RWPE1 (cell line): ENCODE measurements at regions not wholly inside any gene's neighbourhood (a gene's known extent, or its start where the extent isn't known, plus 50 kb on each side); places are given as distances from the start of the nearest gene placed in this dataset.

Experiments
- CTCF ChIA-PET: fragments of 350-600 bp; sonication (Branson Sonifier 250); formaldehyde crosslinking; extraction: SDS; loops from one replicate; lab custom pipeline; 2021; lab: Yijun Ruan, JAX
- POLR2A ChIA-PET: fragments of 400-600 bp; formaldehyde crosslinking; extraction: SDS; loops from one replicate; lab custom pipeline; 2020; ENCODE audit warnings: antibody characterized with exemption; ENCODE audit not compliant: low non-redundant PET; lab: Yijun Ruan, JAX
- DNase-seq: peaks from one replicate; pipeline ENCODE4 v3.0.0; 2012; ENCODE audit warnings: low spot score
- H3K27ac ChIP-seq: fragments of 450-650 bp; 2 replicates; pipeline ENCODE4 v1.5.1; 2017
- CTCF ChIP-seq: fragments of 450-650 bp; conservative IDR thresholded peaks from 2 replicates; pipeline ENCODE4 v1.5.1; 2017; ENCODE audit warnings: low read depth, mild to moderate bottlenecking

DNA sequence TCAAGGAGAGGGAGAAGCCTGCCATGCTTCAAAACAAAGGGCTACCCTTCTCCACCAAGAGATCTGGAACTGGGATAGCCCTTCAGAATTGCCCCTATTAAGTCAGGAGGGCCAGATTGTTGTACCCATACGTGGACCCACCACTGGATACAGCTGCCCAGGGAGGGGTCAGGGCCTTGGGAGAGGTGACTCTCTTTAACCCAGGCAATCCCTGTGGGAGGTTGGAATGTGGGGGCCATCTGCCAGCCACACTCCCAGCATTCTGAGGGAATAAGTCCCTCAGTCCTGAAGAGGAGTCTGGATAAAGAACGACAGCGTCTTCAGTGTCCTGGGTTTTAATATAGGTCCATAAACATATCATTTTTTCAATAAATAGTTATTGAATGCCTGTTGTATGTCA, 588.2 kb upstream of the TENM4 start:
- DNase-seq: no peak
- H3K27ac ChIP-seq: no peak overlapping the region
- TF ChIP-seq CTCF: no peak
- ChIA-PET CTCF (no interaction called here), POLR2A (no interaction called here)

DNA sequence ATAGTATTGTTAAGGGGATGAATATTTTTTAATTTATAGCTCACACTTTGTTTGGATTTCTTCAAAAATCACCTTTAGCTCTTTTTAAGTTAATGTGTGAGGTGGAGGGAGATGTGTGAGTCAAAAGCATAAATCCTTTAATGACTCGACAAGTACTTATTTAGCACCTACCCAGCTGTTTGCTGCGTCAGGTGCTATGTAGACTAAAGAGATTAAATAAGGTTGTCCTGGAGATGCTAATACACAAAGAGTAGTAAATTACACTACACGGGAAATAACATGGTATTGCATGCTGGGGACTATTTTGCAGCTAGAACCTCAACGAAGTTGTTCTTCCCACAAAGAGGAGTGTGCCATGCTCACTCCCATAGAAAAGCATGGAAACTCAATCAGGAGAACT, 583.3 kb upstream of the TENM4 start:
- CTCF ChIA-PET: no interaction called here
- peak; percentile 4 for DNase-seq
- no peak overlapping the region for H3K27ac ChIP-seq
- POLR2A ChIA-PET: no interaction called here
- no peak for TF ChIP-seq CTCF

DNA sequence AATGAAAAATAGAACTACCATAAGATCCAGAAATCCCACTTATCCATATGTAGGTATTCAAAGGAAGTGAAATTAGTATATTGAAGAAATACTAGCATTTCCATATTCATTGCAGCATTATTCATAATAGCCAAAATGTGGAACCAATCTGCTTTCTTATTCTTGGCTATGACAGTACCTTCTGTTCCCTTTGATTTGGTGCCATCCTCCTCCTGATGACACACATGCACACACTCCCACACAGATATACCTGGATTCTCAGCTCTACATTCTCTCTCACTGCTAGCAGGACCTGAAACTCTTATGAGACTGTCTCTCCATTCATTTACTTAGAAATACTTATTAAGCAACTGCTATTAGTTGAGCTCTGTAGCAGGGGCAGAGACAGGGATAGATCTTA, 582.6 kb upstream of the TENM4 start:
- DNase-seq: no peak
- TF ChIP-seq CTCF: no peak
- H3K27ac ChIP-seq: no peak overlapping the region
- CTCF ChIA-PET: no interaction called here
- POLR2A ChIA-PET: no interaction called here

DNA sequence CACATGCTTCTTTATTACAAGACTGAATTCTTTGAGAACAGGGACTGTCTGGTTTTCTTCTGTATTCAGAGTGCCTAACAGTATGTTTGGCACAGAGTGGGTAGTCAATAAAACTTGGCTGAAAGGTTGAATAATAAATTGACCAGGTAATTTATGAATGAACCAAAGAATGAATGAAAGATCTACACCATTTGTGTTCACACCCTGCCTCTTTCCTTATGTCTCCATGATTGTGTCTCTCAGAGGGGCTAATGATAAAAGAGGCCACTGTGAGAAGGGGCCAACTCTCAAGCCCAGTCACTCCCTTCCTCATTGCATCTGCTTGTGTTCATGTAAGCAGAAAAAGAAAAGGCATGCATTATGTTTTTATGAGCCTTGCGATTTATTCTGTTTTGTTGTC, 569.7 kb upstream of the TENM4 start:
- H3K27ac ChIP-seq: no peak overlapping the region
- ChIA-PET POLR2A (no interaction called here), CTCF (no interaction called here)
- no peak for DNase-seq
- TF ChIP-seq CTCF: no peak

DNA sequence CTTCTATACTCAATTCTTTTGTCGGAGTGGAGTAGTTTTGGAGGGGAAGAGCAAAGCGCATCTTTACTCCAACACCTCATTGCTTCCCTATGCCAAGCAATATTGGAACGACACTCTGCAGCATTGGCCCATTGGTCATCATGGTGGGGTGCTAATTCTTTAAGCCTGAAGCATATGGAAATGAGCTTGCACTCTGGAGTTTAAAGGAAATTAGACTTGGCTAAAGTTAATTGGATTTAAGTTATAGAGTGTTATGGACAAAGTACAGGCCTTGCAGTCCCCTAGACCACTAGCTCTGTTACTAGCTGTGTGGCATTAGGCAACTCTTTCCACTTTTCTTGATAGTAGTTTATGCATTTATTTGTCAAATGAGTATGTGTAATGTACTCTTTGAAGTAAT, 568.3 kb upstream of the TENM4 start:
- CTCF ChIA-PET: no interaction called here
- TF ChIP-seq CTCF: no peak
- POLR2A ChIA-PET: no interaction called here
- no peak overlapping the region for H3K27ac ChIP-seq
- no peak for DNase-seq

GRCh38 chr11:80007616-80008015, 566.8 kb upstream of the TENM4 start:
- TF ChIP-seq CTCF: no peak
- DNase-seq: no peak
- CTCF ChIA-PET: no interaction called here
- POLR2A ChIA-PET: no interaction called here
- no peak overlapping the region for H3K27ac ChIP-seq

DNA sequence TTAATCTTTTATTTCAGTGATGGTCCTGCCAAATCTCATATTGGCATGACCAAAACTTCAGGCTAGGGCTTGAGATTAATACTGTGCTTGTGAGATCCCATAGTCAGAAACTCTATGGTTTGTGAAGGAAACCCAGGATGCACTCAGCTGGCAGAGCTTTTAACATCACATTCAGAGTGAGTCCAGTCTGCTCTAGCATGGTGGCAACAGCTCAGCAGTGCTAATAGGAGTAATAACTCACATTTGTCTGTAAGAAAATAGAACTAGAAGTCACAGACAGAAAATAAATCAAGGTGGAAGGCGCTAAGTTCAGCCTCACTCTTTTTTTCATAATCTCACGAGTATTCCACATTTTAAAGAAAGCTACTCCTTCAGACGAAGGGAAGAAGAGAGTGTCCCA, 549.3 kb upstream of the TENM4 start:
- POLR2A ChIA-PET: no interaction called here
- CTCF ChIA-PET: no interaction called here
- no peak for DNase-seq
- no peak overlapping the region for H3K27ac ChIP-seq
- no peak for TF ChIP-seq CTCF
